GM10266 (cell line): ENCODE measurements at regions not wholly inside any gene's neighbourhood (a gene's known extent, or its start where the extent isn't known, plus 50 kb on each side); places are given as distances from the start of the nearest gene placed in this dataset.

Source experiments
- DNase-seq: peaks from one replicate; pipeline ENCODE4 v3.0.0; 2012; ENCODE audit errors: extremely low spot score
- CTCF ChIP-seq: IDR thresholded peaks from 2 replicates; pipeline ENCODE4 v1.5.1; 2012; ENCODE audit warnings: mild to moderate bottlenecking, low read depth; ENCODE audit not compliant: control insufficient read depth, insufficient read depth; ENCODE audit errors: missing control alignments

DNA sequence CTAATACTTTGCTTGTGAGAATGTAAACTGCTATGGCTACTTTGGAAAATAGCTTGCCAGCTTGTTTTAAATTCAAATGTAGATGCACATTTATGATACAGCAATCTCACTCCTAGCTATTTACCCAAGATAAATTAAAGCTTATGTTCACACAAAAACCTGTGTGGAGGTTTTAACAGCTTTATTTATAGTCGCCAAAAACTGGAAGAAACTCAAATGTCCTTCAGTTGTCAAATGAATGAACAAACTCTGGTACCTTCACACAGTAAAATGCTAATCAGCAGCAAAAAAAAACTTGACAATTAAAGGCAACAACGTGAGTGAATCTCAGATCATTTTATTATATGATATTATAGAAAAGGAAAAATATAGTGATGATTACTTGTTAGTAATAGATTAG lies 248.6 kb upstream of the NECTIN3 start:
- TF ChIP-seq CTCF: no peak
- no peak for DNase-seq

DNA sequence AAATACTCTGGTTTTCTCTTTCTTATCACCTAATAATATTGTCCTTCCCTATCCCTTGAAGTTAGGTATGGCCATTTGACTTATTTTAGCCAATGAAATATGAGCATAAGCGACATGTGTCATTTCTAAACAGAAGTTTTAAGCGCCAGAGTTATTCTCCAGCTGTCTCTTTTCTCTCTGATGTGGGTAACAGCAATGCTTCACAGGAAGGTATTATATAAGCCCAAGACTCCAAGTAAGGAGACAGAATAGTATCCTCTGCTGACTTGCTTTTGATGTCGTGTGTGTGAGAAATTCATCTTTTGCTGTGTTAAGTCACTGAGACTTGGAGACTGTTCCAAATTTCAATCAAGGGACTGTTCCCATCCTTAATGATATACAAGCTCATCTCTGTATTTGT lies 224.6 kb upstream of the NECTIN3 start:
- DNase-seq: no peak
- no peak for TF ChIP-seq CTCF

DNA sequence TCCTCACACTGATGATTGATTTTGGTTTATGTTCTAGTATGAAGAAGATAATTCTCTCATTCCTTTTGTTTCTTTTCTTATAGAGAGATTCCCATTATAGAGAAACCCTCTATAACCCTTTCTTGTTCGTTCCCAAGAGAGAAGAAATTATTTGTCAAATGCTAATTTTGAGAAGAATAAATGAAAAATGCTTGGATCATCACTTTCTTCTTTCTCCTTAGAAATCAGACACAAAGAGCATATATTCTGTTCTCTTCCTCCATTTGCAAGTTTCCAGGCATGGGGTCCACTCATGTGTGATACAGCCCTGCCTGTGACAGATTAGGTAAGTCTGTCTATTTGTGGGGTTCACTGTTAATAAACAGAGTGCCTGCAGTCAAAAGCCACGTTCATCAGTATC lies 222.6 kb upstream of the NECTIN3 start:
- no peak for DNase-seq
- TF ChIP-seq CTCF: no peak

GRCh38 chr3:110851736-110852135 lies 219.9 kb upstream of the NECTIN3 start:
- no peak for TF ChIP-seq CTCF
- DNase-seq: no peak

DNA sequence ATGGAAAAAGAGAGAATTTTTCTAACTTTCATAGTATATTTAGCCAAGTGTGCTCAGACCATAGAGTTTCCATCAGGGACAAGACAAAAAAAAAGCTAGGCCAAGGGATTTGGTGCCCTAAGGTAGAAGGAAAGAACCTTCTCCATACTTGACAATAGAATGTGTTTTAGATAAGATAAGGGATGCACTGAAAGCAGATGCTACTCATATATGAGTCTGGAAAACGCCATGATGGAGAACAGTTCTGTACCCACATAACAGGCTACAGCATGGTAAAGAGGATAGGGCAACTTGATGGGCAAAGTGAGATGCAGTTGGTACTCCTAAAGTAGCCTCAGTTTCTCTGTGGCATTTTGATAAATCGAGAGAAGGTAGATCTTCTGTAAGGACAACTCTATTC lies 216.4 kb upstream of the NECTIN3 start:
- no peak for DNase-seq
- no peak for TF ChIP-seq CTCF

GRCh38 chr3:110856916-110857315 lies 214.7 kb upstream of the NECTIN3 start:
- DNase-seq: no peak
- TF ChIP-seq CTCF: no peak

DNA sequence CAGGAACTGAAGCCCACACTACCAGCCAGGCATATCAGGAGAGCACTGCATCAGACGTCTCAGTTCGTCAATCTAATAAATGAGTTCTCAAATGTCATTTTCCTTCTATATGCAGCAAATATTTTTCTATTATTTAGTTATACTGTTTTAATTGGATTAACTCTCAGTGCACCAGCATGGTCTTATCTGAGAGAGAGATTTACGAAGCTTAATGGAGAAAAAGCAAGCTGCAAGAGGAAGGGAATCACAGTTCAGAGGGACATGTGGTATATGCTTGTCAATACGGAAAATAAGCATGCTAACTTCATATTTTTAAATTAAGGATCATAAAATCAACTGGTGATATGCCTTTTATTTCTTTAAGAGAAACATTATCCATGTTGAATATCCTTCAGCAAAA lies 213.1 kb upstream of the NECTIN3 start:
- TF ChIP-seq CTCF: no peak
- DNase-seq: no peak

DNA sequence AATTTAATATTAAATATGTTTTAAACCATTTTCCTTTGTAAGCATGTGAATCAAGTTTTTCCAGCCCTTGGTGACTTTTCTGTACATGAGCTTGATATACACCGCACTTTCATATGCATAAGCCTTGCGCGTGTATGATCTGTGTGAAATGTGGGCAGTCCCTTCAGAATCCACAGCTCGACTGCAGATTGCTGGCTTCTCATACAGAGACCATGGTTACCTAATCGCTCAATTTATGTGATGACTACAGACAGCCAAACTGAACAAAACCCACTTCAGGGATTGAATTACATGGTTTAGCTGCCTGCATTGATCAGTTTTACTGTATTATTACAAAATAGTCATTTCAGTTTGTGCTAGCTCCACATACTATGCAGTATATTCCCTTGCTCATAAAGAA lies 212.3 kb upstream of the NECTIN3 start:
- no peak for TF ChIP-seq CTCF
- DNase-seq: no peak
